GM04503 (cell line): ENCODE measurements at regions not wholly inside any gene's neighbourhood (a gene's known extent, or its start where the extent isn't known, plus 50 kb on each side); places are given as distances from the start of the nearest gene placed in this dataset.

Experiments
- DNase-seq: peaks from one replicate; pipeline ENCODE4 v3.0.0-alpha.2; 2012; ENCODE audit warnings: low read depth

DNA sequence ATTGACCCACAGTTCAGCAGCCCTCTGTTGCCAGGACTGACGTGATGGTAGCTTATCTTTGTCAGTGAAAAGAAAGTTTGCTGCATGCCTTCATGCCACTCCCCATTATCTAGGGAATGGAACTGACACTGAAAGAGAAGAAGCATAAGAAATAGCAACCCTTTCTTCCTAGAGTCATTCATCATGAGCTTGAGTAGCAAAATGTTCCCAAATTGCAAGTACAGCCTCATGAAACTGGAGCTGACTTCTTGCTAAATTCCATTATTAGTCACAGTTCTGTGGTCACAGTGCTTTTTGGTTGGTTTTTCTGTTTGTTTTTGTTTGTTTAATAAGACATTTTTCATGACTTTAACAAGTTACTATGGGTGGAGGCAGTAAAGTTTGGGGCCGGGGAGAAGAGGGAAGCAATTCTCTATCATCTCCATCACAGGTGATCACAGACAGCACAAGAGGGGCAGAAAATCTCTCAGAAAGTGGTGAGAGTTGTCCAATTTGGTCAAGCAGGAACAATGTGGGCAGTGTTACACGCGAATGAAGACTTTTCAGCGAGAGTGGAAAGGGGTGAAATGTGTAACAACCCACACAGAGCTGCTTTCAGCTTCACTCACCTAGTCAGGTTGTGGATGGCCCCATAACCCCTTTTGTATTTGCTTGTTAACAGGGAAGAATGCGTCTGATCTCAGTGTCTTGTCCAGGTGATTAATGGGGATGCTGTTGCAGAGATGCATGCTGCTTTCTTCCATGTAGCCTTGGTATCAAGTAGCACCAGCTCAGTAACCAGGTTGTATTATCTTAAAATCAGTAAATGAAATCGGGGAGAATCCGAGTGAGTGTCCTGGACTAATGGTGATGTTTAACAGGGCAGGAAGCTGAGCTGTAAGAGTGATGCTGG is 440.4 kb downstream of the DMRT2 start:
- no peak for DNase-seq

DNA sequence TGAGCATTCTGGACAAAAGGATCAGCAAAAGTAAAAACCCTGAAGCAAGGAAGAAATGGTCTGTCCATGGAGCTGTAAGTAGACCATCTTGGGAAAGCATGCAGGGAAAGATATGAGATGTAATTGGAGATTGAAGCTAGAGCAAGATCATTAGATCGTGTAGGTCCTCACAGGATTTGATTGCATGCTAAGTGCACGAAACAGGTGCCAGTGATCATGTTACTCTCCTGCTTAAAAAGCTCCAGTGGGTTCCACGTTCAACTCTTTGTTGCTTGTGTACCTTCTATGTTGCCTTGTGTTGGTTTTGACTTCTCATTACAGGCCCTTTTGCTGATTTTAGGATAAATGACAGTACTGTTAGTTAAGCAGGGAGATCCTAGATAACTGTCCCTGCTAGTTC is 442.0 kb downstream of the DMRT2 start:
- no peak for DNase-seq

DNA sequence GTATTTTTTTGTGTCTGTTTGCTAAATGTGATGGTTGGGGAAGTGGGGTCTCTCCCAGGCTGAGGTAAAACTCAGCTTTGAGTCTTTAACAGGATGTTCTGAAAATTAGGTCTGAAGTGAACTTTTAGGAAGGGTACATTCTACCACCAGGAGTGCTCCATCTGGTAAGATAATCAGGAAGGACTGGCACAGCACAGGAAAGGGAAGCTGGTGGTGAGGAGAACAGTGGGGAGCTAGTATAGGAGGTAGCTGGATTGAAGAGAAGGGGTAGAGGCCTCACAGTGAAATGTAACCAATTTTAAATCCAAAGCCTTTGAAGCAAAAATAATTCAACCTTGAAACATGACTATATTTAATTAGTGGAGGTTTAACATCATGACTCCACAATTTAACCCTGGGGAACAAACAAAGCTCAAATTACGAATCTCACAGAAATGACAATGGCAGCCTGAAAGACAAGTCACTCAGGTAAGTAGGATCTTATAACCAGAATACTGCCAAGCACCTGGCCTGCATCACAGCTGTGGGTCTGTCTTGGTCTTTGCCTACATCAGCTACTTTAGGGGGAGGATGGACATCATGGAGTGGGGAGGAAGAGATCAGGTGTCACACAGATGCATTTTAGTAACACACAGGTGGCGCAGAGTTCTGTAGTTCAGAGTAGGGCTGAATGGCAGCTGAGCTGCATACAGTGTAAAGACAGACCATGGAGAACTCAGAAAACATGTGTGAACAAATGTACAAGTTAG is 445.3 kb downstream of the DMRT2 start:
- no peak for DNase-seq

DNA sequence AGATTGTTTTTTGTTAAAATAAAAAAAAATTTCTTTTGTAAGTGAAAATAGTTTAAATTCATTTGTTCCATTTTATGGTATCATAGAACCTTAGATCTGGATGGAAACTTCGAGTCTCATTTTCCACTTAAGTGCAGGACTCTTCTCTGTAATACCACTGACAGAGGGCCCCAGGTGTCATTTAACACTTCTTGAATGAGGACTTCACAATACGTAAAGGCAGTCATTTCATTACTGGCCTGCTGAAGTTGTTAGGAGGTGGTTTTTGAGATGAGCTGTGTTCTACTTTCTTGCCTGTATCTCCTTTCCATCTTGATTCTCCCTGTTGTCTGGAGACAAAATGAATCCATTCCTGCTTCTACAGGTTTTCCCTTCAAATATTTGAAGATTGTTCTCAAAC is 455.3 kb downstream of the DMRT2 start:
- no peak for DNase-seq

DNA sequence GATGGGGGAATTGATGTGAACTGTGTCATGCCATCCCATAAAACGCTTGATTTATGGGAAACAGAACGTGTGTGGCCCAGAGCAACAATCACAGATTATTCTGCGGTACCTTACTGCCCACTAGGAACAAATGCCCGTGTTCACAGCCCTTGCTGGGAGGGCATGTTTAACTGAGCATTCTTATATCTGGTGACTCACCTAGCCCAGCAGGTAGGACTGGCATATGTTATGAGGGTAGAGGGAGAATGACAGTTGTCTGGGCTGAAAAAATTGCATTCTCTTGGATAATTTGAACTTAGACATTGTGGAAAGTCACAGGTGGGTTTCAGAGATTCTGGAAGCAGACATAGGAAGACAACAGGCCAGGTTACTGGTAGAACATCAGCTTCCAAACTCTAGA is 460.6 kb downstream of the DMRT2 start:
- DNase-seq: no peak

DNA sequence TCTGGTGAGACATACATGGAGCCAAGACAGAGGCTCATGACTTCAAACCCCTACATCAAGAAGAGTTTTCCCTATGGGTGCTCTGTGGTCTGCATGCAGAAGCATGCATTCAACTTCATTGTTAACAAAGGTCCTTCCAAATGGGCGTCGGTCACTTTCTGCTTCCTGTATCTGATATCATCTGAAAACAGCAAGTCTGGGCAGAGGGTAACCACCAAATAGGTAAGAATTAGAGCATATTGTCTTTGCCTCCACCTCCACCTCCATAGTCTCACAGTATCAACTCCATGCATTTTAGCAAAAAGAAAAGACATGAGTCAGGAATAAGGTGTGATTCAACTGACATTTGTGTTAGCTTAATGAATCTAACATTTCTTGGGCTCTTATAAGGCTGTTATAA is 462.9 kb downstream of the DMRT2 start:
- no peak for DNase-seq

DNA sequence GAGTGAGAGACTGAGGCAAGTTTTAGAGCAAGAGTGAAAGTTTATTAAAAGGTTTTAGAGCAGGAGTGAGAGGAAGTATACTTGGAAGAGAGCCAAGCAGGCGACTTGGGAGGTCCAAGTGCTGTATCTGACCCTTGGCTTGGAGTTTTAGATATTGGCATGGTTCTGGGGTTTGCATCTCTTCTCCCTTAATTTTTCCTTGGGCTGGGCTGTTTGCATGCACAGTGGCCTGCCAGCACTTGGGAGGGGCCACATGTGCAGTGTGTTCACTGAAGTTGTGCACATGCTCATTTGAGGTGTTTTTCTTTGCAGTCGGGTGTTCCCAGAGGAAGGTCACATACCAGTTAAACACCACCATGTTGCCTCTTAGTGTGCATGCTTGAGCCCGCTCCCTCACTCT is 464.1 kb downstream of the DMRT2 start:
- DNase-seq: no peak

DNA sequence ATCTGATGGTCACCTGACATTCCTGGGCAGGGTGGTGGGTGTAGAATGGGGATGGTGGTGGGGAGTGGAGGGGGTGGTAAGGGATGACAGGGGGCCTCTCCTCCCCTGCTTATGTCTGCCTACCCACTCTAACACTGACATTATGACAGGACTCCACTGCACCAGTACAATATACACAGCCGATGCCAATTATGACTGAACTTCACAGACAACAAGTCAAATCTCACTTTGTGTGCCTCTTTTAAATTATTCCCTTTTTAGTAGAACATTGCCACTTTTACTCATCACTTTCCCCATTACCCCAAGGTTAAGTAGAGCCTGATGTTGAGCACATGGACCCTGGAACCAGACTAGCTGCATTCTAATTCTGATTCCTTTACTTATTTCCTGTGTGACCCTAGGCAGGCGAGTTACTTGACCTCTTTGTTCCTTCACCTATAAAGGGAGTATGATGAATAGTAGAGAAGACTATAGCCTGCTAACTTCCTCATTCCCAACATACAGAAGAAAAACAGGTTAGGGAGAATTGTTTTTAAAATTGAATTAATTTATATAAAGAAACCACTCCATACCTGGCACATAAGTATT is 464.7 kb downstream of the DMRT2 start:
- DNase-seq: no peak

DNA sequence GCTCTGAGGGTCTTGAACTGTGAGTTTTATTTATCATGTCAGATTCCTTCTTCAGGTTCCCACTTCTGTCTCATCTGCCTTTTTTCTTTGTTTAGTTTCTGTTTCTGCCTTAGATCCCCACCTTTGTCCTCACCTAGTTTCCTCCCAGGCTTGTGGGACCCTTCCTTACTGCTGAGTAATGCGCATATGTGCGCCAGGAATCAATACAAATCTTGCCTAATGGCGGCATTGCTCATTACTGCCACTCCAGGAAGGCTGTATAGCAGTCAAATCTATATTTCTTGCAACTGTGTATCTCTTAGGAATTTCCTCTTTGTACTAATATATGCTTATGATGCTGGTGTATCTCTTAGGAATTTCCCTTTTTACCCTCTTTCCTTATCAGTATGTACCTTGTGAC is 465.4 kb downstream of the DMRT2 start:
- DNase-seq: no peak

DNA sequence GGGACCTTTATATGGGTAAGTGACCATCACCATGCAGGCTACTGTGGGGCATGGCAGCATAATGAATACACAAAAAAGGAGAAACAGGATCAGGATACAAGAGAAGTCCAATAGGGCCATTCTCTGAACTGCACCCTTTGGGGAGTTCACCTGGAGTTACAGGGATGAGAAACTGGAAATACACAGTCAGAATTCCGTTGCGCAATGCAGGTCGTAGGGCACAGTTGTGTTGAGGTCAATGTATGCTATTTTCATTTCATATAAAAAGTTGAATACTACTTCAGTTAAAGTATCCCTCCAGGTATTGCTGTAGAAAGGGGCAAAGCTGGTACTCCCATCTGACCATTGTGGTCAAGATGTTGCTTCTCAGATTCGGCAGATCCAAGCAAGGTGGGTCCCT is 471.4 kb downstream of the DMRT2 start:
- DNase-seq: no peak

DNA sequence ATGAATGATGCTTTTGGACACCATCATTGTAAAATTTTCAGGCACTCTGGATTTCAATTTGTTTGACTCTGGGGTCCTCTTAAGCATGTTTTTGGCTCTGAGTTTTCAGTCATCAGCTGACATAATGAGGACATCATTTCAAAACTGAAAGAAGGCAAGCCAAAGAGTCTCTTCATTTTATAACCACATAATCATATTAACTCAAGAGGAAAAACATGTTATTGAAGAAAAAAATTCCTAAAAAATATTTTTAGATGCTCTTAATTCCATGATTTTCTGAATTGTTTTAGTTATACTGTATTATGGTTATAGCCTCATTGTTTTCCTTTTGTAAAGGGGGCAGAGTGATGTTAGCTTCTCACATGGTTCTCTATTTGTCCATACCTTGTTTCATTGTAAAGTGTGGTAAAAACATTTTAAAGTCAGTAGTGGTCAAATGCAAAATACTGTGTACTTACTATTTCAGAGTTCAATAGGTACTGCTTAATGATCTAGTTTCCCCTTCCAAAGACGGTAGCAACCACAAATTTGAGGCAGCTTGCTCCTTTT is 472.1 kb downstream of the DMRT2 start:
- no peak for DNase-seq

DNA sequence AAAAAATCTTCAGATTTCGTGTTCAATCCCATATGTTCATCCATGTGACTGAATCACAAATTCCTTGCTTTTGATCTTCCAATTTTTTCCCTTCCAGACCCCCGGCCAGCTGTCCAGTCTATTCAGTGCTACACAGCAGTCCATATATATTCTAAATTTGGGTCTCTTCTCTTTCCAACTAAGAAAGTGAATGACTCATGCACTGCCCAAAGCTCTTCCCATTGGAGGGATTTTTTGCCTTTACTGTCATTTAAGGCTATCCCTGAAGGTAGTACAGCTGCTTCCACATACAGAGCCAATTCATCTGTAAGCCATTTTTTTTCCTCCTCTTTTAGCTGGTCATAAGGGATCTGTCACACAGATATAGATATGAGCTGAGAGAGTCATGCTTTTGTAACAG is 478.3 kb downstream of the DMRT2 start:
- no peak for DNase-seq

DNA sequence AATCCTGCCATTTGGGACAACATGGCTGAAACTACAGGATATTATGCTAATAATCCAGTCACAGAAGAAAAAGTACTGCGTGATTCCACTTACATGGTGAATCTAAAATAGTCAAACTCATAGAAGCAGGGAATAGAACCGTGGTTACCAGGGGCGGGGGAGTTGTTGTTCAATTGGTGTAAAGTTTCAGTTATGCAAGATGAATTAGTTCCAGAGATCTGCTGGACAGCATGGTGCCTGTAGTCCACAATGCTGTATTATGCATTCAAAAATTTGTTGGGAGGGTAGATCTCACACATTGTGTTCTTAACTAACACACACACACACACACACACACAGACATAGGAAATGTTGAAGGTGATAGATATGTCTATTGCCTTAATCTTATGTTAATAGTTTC is 480.5 kb downstream of the DMRT2 start:
- DNase-seq: no peak

DNA sequence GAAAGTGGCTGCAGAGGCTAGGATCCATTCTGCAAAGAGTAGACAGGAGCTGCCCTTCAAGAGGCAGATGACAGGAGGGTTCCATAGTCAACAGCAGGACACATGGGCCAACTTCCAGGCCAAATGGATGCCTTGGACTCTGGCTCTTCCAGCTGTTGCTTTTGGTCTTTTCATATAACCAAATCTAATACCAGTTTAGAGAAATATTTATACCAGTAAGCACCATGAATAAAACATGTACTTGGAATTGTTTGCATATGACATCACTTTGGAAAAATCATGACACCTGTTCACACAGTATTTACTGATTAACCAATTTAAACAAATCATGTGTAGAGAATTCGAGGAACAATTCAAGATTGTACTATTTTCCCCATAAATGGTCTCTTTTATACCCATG is 481.3 kb downstream of the DMRT2 start:
- DNase-seq: no peak

DNA sequence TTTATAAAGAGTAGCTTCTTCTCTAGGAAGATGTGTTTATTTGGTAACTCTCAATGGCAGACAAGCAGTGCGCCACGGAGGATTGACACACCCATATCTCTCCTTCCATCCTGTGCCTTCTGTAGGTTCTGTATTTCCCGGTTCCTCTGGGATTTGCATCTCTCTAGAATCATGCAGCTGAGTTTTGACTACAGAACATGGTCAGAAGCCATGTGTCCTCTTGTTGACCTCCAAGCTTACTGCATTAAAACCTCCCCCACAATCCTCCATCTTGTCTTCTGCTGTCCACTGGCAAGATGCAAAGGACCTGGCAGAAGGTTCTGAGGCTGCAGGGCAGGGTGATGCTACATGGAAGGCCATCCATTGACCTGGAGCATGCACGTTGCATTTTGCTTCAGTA is 482.0 kb downstream of the DMRT2 start:
- DNase-seq: no peak

DNA sequence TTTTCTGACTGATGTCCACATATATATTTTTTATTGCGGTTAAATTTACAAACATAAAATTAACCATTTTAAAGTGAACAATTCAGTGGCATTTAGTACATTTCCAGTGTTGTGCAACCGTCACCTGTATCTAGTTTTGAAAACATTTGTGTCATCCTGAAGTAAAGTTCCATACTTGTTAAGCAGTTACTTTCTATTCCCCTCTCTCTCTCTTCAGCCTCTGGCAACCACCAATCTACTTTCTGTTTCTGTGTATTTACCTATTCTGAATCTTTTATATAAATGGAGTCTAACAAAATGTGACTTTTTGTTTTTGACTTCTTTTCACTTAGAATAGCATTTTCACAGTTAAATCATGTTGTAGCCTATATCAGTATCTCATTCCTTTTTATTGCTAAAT is 480.1 kb upstream of the SMARCA2 start:
- DNase-seq: no peak

DNA sequence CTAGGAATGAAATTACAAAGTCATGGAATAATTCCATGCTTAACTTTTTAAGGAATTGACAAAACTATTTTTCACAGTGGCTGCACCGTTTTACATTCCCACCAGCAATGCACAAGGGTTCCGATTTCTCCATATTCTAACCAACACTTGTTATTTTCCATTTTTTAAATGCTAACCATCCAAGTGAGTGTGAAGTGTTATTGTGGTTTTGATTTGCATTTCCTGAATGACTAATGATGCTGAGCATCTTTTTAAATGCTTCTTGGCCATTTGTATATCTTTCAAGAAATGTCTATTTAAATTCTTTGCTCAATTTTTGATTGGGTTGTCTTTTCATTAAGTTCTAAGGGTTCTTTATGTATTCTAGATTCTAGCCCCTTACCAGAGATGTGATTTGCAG is 479.5 kb upstream of the SMARCA2 start:
- DNase-seq: no peak

DNA sequence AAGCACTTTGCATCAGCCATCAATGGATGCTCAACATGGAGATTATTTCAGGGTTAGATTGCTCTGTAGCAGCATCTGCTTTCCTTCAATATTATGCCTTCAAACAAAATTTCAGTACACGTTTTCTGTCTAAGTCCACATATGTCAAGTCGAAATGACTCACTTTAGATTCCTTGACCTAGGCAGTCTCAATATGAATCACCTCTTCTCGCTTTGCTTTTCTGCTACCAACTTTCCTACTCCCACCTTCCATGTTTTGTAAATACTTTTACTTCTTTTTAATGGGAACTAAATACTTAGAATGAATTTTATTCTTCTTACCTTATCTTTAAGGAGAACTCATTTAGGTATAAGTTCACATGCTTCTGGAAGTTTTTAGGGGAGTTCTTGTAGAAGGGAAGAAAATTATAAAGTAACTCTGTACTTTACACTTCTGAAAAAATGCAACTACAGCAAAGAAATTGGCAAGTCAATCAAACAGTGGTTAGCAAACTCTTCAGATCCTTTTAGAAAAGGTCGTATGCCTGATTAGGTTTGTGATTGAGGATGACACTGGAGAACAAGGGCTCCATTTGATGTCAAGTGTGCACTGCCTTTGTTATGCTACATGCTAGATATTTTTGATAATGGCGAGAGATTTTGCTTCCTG is 478.5 kb upstream of the SMARCA2 start:
- no peak for DNase-seq

DNA sequence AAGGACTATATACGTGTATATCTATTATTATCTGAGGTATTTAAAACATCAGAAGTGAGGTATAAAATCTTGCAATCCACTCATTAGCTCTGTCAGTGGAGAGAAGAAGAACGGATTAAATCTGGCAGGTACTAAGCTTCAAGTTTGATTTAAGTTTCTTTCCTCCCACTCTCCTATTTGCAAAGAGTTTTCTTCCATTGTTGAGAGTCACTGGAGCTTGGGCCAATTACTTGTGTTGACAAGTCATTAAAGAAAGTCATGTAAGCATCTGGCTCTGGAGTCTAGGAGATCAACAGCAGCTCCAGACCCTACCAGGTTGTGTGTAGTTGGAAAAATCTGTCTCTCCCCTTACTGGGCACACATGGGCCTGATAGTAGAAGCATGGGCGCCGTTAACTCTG is 476.8 kb upstream of the SMARCA2 start:
- DNase-seq: no peak

DNA sequence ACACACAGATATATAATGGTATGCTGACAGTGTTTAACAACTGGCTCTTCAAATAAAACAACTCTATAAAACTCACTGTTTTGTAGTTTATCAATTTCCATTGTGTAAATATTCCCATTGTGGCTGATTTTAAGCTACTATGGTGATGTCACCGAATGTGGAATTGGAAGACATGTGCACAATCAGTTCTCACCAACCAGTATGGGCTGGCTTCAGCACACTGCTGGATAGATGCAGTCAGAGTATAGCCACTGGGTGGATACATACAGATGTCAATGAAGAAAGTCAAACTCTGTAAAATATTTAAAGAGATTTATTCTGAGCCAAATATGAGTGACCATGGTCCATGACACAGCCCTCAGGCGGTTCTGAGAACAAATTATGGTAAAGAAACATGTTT is 475.9 kb upstream of the SMARCA2 start:
- DNase-seq: no peak

DNA sequence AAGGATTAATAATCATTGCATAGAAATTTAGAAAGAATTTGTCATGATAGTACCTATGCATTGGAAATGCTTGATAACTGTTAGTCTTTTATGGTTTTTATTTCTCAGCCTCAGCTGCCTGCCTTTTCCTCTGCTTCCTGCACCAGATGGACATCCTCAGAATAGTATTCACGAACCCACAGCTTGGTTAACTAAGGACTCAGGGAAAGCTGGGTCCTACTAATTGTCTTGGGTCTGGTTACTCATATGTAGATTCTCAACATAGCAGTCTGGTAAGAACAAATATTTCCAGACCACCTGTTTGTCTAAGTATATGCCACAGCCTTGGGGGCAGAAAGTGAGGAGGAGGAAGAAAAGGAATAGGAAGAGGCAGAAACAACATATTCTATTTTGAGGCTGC is 464.5 kb upstream of the SMARCA2 start:
- no peak for DNase-seq
